HFFc6 (cell line): ENCODE measurements at regions not wholly inside any gene's neighbourhood (a gene's known extent, or its start where the extent isn't known, plus 50 kb on each side); places are given as distances from the start of the nearest gene placed in this dataset.

Source experiments
- DNase-seq: peaks from one replicate; pipeline ENCODE4 v3.0.0-alpha.2; 2018
- H3K27ac Mint-ChIP-seq: 2 replicates; pipeline ENCODE4 v1.8.0; 2020; ENCODE audit warnings: mild to moderate bottlenecking, mixed read lengths
- H3K27me3 Mint-ChIP-seq: 2 replicates; pipeline ENCODE4 v1.8.0; 2021; ENCODE audit warnings: mild to moderate bottlenecking, moderate library complexity, mixed read lengths; ENCODE audit not compliant: insufficient read depth
- H3K36me3 Mint-ChIP-seq: 2 replicates; pipeline ENCODE4 v1.8.0; 2021; ENCODE audit warnings: low read depth, mixed read lengths
- H3K4me1 Mint-ChIP-seq: 2 replicates; pipeline ENCODE4 v1.8.0; 2020; ENCODE audit warnings: low read depth, mixed read lengths
- H3K4me3 Mint-ChIP-seq: 2 replicates; pipeline ENCODE4 v1.8.0; 2020; ENCODE audit warnings: mild to moderate bottlenecking, moderate library complexity, mixed read lengths
- H3K9me3 Mint-ChIP-seq: 2 replicates; pipeline ENCODE4 v1.8.0; 2020; ENCODE audit warnings: mild to moderate bottlenecking, mixed read lengths
- TF ChIP-seq, protein P1 (sequence below): fragments of 200-600 bp; sonication (generic); IDR thresholded peaks from 2 replicates; pipeline ENCODE4 v1.5.0; 2021; ENCODE audit warnings: antibody characterized with exemption, mild to moderate bottlenecking

DNA sequence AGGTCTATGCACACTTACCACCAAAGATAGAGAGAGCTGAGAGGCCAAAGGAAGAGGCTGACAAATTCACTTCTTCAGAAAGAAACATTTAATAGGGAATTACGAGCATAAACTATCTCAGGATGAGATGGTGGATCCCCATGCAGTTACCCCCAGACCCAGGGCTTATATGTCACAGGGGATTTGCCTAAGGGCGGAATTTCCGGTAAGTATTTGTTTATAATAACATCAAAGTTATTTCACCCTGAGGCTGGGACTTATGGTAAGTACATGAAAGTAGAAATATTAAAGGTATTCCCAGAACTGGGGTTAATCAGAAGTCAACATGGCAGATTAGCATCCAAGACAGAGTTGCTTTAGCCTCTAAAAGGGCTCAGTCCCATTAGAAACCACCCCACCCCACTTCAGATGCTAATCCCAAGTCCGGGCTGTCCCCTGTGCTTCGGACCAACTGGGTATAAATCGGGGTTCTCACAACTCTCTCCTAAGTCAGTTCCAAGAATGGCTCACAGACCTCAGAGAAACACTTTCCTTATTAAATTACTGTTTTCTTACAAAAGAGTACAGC, 247.4 kb upstream of the ZP4 start:
- H3K4me3 Mint-ChIP-seq = no peak overlapping the region
- no peaks in the 10 kb centered on the region; the same call in 1 of the 2 replicates for H3K9me3 Mint-ChIP-seq
- no peaks in the 10 kb centered on the region for H3K4me1 Mint-ChIP-seq
- TF ChIP-seq, protein P1, sequence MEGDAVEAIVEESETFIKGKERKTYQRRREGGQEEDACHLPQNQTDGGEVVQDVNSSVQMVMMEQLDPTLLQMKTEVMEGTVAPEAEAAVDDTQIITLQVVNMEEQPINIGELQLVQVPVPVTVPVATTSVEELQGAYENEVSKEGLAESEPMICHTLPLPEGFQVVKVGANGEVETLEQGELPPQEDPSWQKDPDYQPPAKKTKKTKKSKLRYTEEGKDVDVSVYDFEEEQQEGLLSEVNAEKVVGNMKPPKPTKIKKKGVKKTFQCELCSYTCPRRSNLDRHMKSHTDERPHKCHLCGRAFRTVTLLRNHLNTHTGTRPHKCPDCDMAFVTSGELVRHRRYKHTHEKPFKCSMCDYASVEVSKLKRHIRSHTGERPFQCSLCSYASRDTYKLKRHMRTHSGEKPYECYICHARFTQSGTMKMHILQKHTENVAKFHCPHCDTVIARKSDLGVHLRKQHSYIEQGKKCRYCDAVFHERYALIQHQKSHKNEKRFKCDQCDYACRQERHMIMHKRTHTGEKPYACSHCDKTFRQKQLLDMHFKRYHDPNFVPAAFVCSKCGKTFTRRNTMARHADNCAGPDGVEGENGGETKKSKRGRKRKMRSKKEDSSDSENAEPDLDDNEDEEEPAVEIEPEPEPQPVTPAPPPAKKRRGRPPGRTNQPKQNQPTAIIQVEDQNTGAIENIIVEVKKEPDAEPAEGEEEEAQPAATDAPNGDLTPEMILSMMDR = no peak
- no peaks in the 10 kb centered on the region for H3K36me3 Mint-ChIP-seq
- no peak overlapping the region for H3K27ac Mint-ChIP-seq
- DNase-seq = no peak
- H3K27me3 Mint-ChIP-seq = no peaks in the 10 kb centered on the region

DNA sequence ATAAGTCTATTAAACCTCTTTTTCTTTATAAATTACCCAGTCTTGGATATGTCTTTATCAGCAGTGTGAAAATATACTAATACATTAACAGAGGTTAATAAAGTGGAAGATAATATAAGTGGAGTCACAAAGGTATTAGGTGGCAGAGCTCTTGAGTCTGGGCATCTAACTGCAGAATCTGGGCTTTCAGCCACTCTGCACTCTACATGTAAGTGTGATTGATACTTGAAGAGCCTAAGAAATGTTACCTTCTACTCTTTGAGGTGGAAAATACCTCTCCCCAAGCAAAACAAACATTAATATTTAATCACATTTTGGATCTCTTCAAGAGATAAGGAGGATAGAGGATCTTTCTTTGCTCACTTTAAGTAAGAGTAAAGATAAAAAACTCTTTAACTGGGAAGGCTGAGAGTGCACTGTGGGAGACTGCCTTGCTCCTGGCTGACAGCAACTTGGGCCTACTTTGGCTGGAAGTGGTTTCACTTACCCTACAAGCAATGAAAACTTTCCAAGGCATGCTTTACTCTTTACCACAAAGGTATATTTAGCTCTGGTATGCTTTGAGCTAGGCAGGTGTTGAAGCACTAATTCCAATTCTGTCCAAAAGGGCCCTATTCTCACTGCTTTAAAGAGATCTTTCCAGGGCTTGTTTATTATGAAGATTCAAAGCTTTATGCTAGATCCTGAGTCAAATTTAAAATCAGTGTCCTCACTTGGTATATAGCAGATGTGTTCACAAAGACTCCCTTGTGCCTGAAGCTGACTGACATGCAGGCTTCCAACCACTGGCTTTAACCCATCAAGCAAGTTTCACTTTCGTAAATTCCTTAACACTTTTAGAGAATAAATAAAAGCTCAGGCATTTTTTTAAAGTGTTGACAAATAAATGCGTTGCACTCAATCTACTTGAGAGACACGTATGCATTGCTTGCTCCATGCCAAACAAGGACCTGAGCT, 245.3 kb upstream of the ZP4 start:
- H3K27ac Mint-ChIP-seq = no peak overlapping the region
- H3K9me3 Mint-ChIP-seq = no peaks in the 10 kb centered on the region; the same call in 1 of the 2 replicates
- TF ChIP-seq, protein P1 = no peak
- H3K4me3 Mint-ChIP-seq = no peak overlapping the region
- no peaks in the 10 kb centered on the region; the same call in 1 of the 2 replicates for H3K27me3 Mint-ChIP-seq
- H3K36me3 Mint-ChIP-seq = no peaks in the 10 kb centered on the region
- DNase-seq = no peak
- H3K4me1 Mint-ChIP-seq = no peaks in the 10 kb centered on the region

GRCh38 chr1:238129677-238130076, 239.0 kb upstream of the ZP4 start:
- Mint-ChIP-seq H3K36me3 (no peaks in the 10 kb centered on the region), H3K27me3 (no peaks in the 10 kb centered on the region; the same call in 1 of the 2 replicates), H3K27ac (no peak overlapping the region), H3K9me3 (0 out of 2 replicates have a peak, but pooled peaks cover 4% of the 10 kb centered on the region), H3K4me1 (peaks cover 7% of the 10 kb centered on the region; the same call in 1 of the 2 replicates), H3K4me3 (no peak overlapping the region)
- TF ChIP-seq, protein P1 = no peak
- no peak for DNase-seq

DNA sequence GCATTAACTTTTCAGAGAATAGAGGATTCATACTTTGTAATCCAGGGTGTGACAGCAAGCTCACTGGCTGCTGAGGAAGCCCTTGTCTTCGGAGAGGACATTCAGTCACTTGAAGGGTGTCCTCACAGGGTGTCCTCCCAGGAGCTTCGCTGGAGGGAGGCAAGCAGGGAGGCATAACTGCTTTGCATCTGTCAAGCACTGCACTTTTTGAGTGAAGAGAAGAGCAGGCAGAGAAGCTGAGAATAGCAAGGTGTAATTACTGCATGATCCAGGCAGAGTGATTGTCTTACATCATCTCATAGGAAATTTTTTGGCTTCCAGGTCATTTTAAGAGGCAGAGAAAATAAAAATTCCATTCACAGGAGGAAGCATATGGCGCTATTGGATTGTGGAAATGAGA, 232.5 kb upstream of the ZP4 start:
- Mint-ChIP-seq H3K9me3 (peaks cover 8% of the 10 kb centered on the region; the same call in 1 of the 2 replicates), H3K4me3 (no peak overlapping the region), H3K27me3 (no peaks in the 10 kb centered on the region), H3K36me3 (no peaks in the 10 kb centered on the region), H3K4me1 (peaks cover 23% of the 10 kb centered on the region), H3K27ac (no peak overlapping the region)
- DNase-seq = no peak
- TF ChIP-seq, protein P1 = no peak

DNA sequence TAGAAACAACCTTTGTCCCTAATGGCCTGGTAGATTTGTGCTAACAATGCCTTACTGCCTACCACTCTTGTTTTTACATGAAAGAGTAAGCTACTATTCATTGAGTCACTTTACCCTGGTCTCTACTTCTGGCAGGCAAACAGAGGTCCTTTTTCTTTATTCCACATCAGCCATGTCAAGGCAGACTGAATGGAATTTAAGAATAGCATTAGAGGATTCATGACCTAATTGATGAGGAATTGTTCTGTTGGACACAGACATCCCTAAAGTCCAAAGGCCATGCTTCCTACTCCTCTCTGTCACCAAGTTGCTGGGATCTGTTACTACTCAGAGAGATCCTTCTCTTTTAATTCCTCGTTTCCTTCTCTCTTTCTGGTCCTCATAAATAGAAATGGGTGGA, 229.1 kb upstream of the ZP4 start:
- H3K27ac Mint-ChIP-seq = no peak overlapping the region
- no peaks in the 10 kb centered on the region for H3K27me3 Mint-ChIP-seq
- no peaks in the 10 kb centered on the region for H3K36me3 Mint-ChIP-seq
- DNase-seq = no peak
- H3K9me3 Mint-ChIP-seq = peaks cover 8% of the 10 kb centered on the region; the same call in 1 of the 2 replicates
- no peak overlapping the region; the same call in 1 of the 2 replicates for H3K4me3 Mint-ChIP-seq
- peaks cover 33% of the 10 kb centered on the region for H3K4me1 Mint-ChIP-seq
- TF ChIP-seq, protein P1 = no peak
